K562 (cell line): ENCODE measurements at regions not wholly inside any gene's neighbourhood (a gene's known extent, or its start where the extent isn't known, plus 50 kb on each side); places are given as distances from the start of the nearest gene placed in this dataset.

ENCODE experiments used
- ATAC-seq: fragments of 200-7000 bp; cut with Tn5 transposase; 3 replicates; pipeline ENCODE4 v1.9.1; 2020; ENCODE audit warnings: moderate library complexity
- BruUV-seq: library from RNA; stranded (reverse); fragments of 400-500 nt; replicated peaks from 2 replicates; lab custom pipeline; 2021; lab: Mats Ljungman, UMichigan
- CTCF ChIA-PET: fragments of 300-600 bp; formaldehyde crosslinking; extraction: SDS; loops from one replicate; lab custom pipeline; 2021; ENCODE audit warnings: low intra/inter-chr PET ratio; lab: Yijun Ruan, JAX
- POLR2A ChIA-PET: fragments of 300-600, 350-650 bp; sonication (Branson Sonifier 250); formaldehyde crosslinking; extraction: SDS; loops from one replicate; lab custom pipeline; 2021; ENCODE audit warnings: antibody characterized with exemption, inconsistent platforms; lab: Yijun Ruan, JAX
- DNase-seq, 4 experiments: peaks; one replicate each; pipeline versions ENCODE4 v3.0.0 to v3.0.0-alpha.2; 2011 to 2018; ENCODE audit warnings: low spot score in 3 of 4, mixed read lengths in 3 of 4; ENCODE audit errors: extremely low read depth in 1 of 4
- FAIRE-seq: peaks from 2 replicates; lab custom pipeline; 2011; peaks lifted over from hg19 to GRCh38; lab: Jason Lieb, UNC
- H2AFZ ChIP-seq: 2 replicates; pipeline ENCODE4 v1.6.0; 2011; ENCODE audit warnings: low read depth, low read length, control low read depth, inconsistent platforms
- H3K27ac ChIP-seq: fragments of 200-600 bp; 3 replicates; pipeline ENCODE4 v1.8.0; 2011; ENCODE audit warnings: low read depth, mild to moderate bottlenecking, control low read depth, inconsistent platforms, low read length, moderate library complexity, mixed read lengths; ENCODE audit errors: extremely low read depth
- H3K27me3 ChIP-seq, 2 experiments: fragments of 300-600 bp in 1 of 2; 2 replicates in 1 of 2; 3 replicates in 1 of 2; pipeline versions ENCODE4 v1.6.0 to v1.8.0; 2011; ENCODE audit warnings: inconsistent platforms in 2 of 2, low read length in 2 of 2, mild to moderate bottlenecking in 1 of 2, mixed read lengths in 1 of 2, moderate library complexity in 1 of 2; ENCODE audit not compliant: control insufficient read depth in 2 of 2, insufficient read depth in 2 of 2
- H3K36me3 ChIP-seq: fragments of 300-600 bp; 3 replicates; pipeline ENCODE4 v1.8.0; 2011; ENCODE audit warnings: mild to moderate bottlenecking, low read length, inconsistent platforms; ENCODE audit not compliant: control insufficient read depth, insufficient read depth
- H3K4me1 ChIP-seq, 2 experiments: fragments of 200-600 bp in 1 of 2; replicated peaks in 1 of 2; 2 replicates in 1 of 2; 3 replicates in 1 of 2; pipeline versions ENCODE4 v1.5.1 to v1.8.0; 2011; ENCODE audit warnings: inconsistent platforms in 2 of 2, low read length in 2 of 2, mild to moderate bottlenecking in 1 of 2, mixed read lengths in 1 of 2, moderate library complexity in 1 of 2; ENCODE audit not compliant: control insufficient read depth in 2 of 2, insufficient read depth in 2 of 2
- H3K4me2 ChIP-seq: 2 replicates; pipeline ENCODE4 v1.6.1; 2011; ENCODE audit warnings: low read length, control low read depth, inconsistent platforms, mixed read lengths; ENCODE audit not compliant: insufficient read depth
- H3K4me3 ChIP-seq: fragments of 200-600 bp; sonication (generic), shearing (Covaris generic); 2 replicates; pipeline ENCODE4 v1.5.1; 2016; ENCODE audit warnings: control low read depth, inconsistent platforms
- H3K79me2 ChIP-seq: fragments of 200-600 bp; 3 replicates; pipeline ENCODE4 v1.8.0; 2011; ENCODE audit warnings: low read length, inconsistent platforms; ENCODE audit not compliant: control insufficient read depth, insufficient read depth
- H3K9ac ChIP-seq, 2 experiments: 2 replicates each; pipeline versions ENCODE4 v1.6.0 to v1.6.1; 2011; ENCODE audit warnings: low read depth in 2 of 2, low read length in 2 of 2, control low read depth in 1 of 2, inconsistent platforms in 1 of 2, mild to moderate bottlenecking in 1 of 2, mixed read lengths in 1 of 2; ENCODE audit not compliant: insufficient read depth in 1 of 2
- H3K9me1 ChIP-seq: one replicate; pipeline ENCODE4 v1.6.0; 2011; ENCODE audit warnings: inconsistent platforms, mild to moderate bottlenecking, low read length, moderate library complexity; ENCODE audit not compliant: control insufficient read depth, insufficient read depth
- H3K9me3 ChIP-seq: replicated peaks from 2 replicates; pipeline ENCODE4 v1.5.1; 2011; ENCODE audit warnings: low read depth, low read length, inconsistent platforms; ENCODE audit not compliant: control insufficient read depth, insufficient read depth
- H4K20me1 ChIP-seq: replicated peaks from 2 replicates; pipeline ENCODE4 v1.6.1; 2011; ENCODE audit warnings: low read length, inconsistent platforms, mixed read lengths; ENCODE audit not compliant: control insufficient read depth, insufficient read depth
- FUS ChIP-seq: fragments of 200-400 bp; formaldehyde crosslinking; optimal IDR thresholded peaks from 2 replicates; pipeline ENCODE3; 2017; ENCODE audit warnings: low read depth, low read length
- MCM3 ChIP-seq: fragments of 450-650 bp; IDR thresholded peaks from 2 replicates; pipeline ENCODE4 v1.6.1; 2016
- SIN3A ChIP-seq, 2 experiments: fragments of 150-350 bp in 1 of 2; IDR thresholded peaks; 2 replicates each; pipeline ENCODE4 v1.6.1; 2011 to 2016; ENCODE audit warnings: borderline replicate concordance in 2 of 2, low read depth in 2 of 2, low read length in 2 of 2, mild to moderate bottlenecking in 2 of 2, moderate library complexity in 2 of 2; ENCODE audit not compliant: control insufficient read depth in 1 of 2
- ZNF184 ChIP-seq: sonication (generic); formaldehyde crosslinking; IDR thresholded peaks from 2 replicates; pipeline ENCODE4 v1.5.0; 2020; ENCODE audit warnings: missing genetic modification reagents
- ZNF586 ChIP-seq: fragments of 450-650 bp; formaldehyde crosslinking; conservative IDR thresholded peaks from 2 replicates; pipeline ENCODE4 v1.4.0; 2020; ENCODE audit warnings: mild to moderate bottlenecking, moderate library complexity
- WGBS: fragments of 100-300 bp; shearing (Covaris generic); methylation state at CpG from one replicate; pipeline ENCODE4 v1.1.6; 2016; ENCODE audit warnings: low coverage, mixed read lengths; ENCODE audit not compliant: insufficient coverage; ENCODE audit errors: missing lambda C conversion rate; 5-methylcytosine and 5-hydroxymethylcytosine counted together
- in situ Hi-C: fragments of 300-500 bp; cut with MboI; formaldehyde crosslinking; loops from 4 replicates; pipeline ENCODE4 v1.15.0; 2018; ENCODE audit warnings: inconsistent platforms, mixed read lengths
- intact Hi-C: fragments of 100-400 bp; cut with micrococcal nuclease; formaldehyde crosslinking; loops from 2 replicates; pipeline ENCODE4 v1.14.2; 2022

DNA sequence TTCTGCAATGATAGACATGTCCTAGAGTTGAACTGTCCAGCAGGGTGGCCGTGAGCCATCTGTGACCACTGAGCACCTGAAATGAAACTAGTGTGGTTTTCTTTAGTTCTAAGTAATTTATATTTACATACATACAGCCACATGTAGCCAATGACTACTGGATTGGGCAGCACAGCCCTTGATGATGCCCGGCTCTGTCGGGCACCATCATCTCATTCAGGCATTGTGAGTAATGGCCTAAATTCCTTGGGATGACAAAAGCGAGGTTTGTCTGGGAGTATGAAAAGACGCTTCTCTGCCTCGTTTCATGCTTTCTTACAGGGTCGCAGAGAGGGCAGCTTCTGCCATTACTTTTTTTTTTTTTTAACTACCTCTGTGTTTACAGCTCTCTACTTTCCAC is 251.9 kb upstream of the HES1 start:
- no peaks in the 10 kb centered on the region for H3K9me3 ChIP-seq
- peaks cover 14 to 16% of the 10 kb centered on the region in 2 experiments for H3K4me1 ChIP-seq
- H3K9me1 ChIP-seq: no peaks in the 10 kb centered on the region
- FAIRE-seq: no peak
- ATAC-seq: no peak
- H3K27me3 ChIP-seq: no peaks in the 10 kb centered on the region
- TF ChIP-seq MCM3: no peak
- TF ChIP-seq ZNF184 (CRISPR knock-in tag): no peak
- H3K36me3 ChIP-seq: no peaks in the 10 kb centered on the region
- no peak for DNase-seq
- WGBS: 87% methylated on average over 7 of the region's 7 CpGs
- H4K20me1 ChIP-seq: no peaks in the 10 kb centered on the region
- H2AFZ ChIP-seq: no peak overlapping the region
- H3K4me2 ChIP-seq: no peak overlapping the region
- H3K79me2 ChIP-seq: no peaks in the 10 kb centered on the region
- POLR2A ChIA-PET: interaction anchor here (1.0 kb wide), 1 partner anchor 12 kb away, joined by 3 read pairs; no protein-coding TSS in a partner anchor
- BruUV-seq: no TSS peak
- intact Hi-C loops: no loop called here
- CTCF ChIA-PET: no interaction called here
- no peak overlapping the region for H3K9ac ChIP-seq
- H3K4me3 ChIP-seq: no peak overlapping the region
- in situ Hi-C loops: no loop called here
- H3K27ac ChIP-seq: no peak overlapping the region

DNA sequence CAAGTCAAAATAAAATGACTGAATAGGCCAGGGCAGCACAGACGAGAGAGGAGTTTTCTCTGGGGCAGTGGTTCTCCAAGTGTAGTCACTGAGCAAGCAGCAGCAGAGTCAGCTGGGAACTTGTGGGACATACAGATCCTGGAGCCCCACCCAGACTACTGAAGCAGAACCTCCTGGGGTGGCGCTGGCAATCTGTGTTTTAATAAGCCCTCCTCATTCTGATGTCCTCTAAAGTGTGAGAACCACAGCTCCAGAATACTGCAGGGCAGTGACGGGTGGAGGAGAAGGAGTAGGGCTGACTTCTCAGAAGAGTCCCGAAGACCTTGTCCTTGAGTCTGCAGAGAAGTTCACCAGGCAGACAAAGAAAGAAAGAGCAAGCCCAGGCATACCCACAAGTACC is 251.3 kb upstream of the HES1 start:
- Histone ChIP-seq H4K20me1 (no peaks in the 10 kb centered on the region), H3K4me3 (no peak overlapping the region), H3K27me3 (no peaks in the 10 kb centered on the region), H3K9me1 (no peaks in the 10 kb centered on the region), H3K9ac (no peak overlapping the region), H3K4me2 (no peak overlapping the region), H2AFZ (no peak overlapping the region; the same call in 1 of the 2 replicates), H3K27ac (no peak overlapping the region), H3K4me1 (peaks cover 8 to 10% of the 10 kb centered on the region in 2 experiments; a peak in 4 of 5 replicates), H3K36me3 (no peaks in the 10 kb centered on the region), H3K9me3 (no peaks in the 10 kb centered on the region), H3K79me2 (no peaks in the 10 kb centered on the region)
- ChIA-PET POLR2A (interaction anchor here (1.0 kb wide), 1 partner anchor 13 kb away, joined by 3 read pairs; no protein-coding TSS in a partner anchor), CTCF (no interaction called here)
- DNase-seq (no peak), ATAC-seq (no peak), FAIRE-seq (no peak)
- 70% methylated on average over 4 of the region's 4 CpGs for WGBS
- intact Hi-C loops: loop anchor here (5.0 kb wide), 1 partner anchor 42 kb away; no protein-coding TSS in a partner anchor
- no TSS peak for BruUV-seq
- in situ Hi-C loops: no loop called here
- TF ChIP-seq SIN3A (IDR thresholded peaks at IDR 0.05; ENCODE audit: borderline replicate concordance in 2 of 2, control insufficient read depth in 1 of 2, low read depth in 2 of 2, low read length in 2 of 2): no peak
- TF ChIP-seq ZNF586 (CRISPR knock-in tag): no peak
- TF ChIP-seq FUS: no peak
